HCT116 (cell line): ENCODE measurements at regions not wholly inside any gene's neighbourhood (a gene's known extent, or its start where the extent isn't known, plus 50 kb on each side); places are given as distances from the start of the nearest gene placed in this dataset.
"Not testable (repeated sequence)": the region's sequence is repeated elsewhere in the genome, so short reads cannot be mapped to it uniquely, and the experiment has no call there.

Source experiments
- ATAC-seq: fragments of 200-7000 bp; cut with Tn5 transposase; 2 replicates; pipeline ENCODE4 v1.9.1; 2020; ENCODE audit warnings: mild to moderate bottlenecking, moderate library complexity
- BruUV-seq: library from RNA; stranded (reverse); fragments of 400-500 nt; replicated peaks from 2 replicates; lab custom pipeline; 2021; lab: Mats Ljungman, UMichigan
- CTCF ChIA-PET: fragments of 300-600 bp; sonication (Branson Sonifier 250); formaldehyde crosslinking; loops from one replicate; lab custom pipeline; 2021; ENCODE audit warnings: antibody characterized with exemption; lab: Charles Lee
- POLR2A ChIA-PET: fragments of 300-600, 350-600 bp; sonication (Branson Sonifier 250); formaldehyde crosslinking; loops from one replicate; lab custom pipeline; 2021; ENCODE audit warnings: antibody characterized with exemption; lab: Charles Lee
- RAD21 ChIA-PET, 2 experiments: fragments of 300-600 bp; sonication (Branson Sonifier 250); formaldehyde crosslinking; loops; one replicate each; lab custom pipeline; 2023; ENCODE audit warnings: low total read pairs in 2 of 2; ENCODE audit not compliant: uncharacterized antibody in 2 of 2, unreplicated experiment in 2 of 2, low non-redundant PET in 1 of 2; lab: Charles Lee
- DNase-seq: peaks from one replicate; pipeline ENCODE4 v3.0.0-alpha.2; 2010; ENCODE audit warnings: low read depth, low spot score
- H2AFZ ChIP-seq: fragments of 200-600 bp; shearing (Covaris generic), sonication (generic); 2 replicates; pipeline ENCODE4 v1.6.1; 2017; ENCODE audit warnings: low read depth, mixed run types, mixed read lengths, antibody characterized with exemption, low read length; ENCODE audit not compliant: poor library complexity, severe bottlenecking
- H3K27ac ChIP-seq: 2 replicates; pipeline ENCODE4 v1.5.1; 2012; ENCODE audit warnings: low read depth, low read length
- H3K27me3 ChIP-seq: fragments of 200-600 bp; sonication (generic); 2 replicates; pipeline ENCODE4 v1.6.1; 2016; ENCODE audit warnings: mixed run types, low read length, mixed read lengths; ENCODE audit not compliant: insufficient read depth
- H3K36me3 ChIP-seq, 2 experiments: fragments of 200-500 bp in 1 of 2; fragments of 200-600 bp in 1 of 2; sonication (Bioruptor generic) in 1 of 2; sonication (generic) in 1 of 2; 2 replicates each; pipeline versions ENCODE4 v1.5.1 to v1.6.1; 2014 to 2016; ENCODE audit warnings: low read length in 2 of 2, inconsistent platforms in 1 of 2, mixed read lengths in 1 of 2, mixed run types in 1 of 2; ENCODE audit not compliant: insufficient read depth in 2 of 2, control insufficient read depth in 1 of 2
- H3K4me1 ChIP-seq, 2 experiments: fragments of 200-600 bp in 1 of 2; sonication (generic) in 1 of 2; 2 replicates each; pipeline versions ENCODE4 v1.5.1 to v1.6.1; 2012 to 2017; ENCODE audit warnings: low read length in 2 of 2, inconsistent platforms in 1 of 2, mild to moderate bottlenecking in 1 of 2, mixed read lengths in 1 of 2, mixed run types in 1 of 2, moderate library complexity in 1 of 2; ENCODE audit not compliant: insufficient read depth in 2 of 2, control insufficient read depth in 1 of 2
- H3K4me2 ChIP-seq: fragments of 200-600 bp; sonication (generic); 2 replicates; pipeline ENCODE4 v1.6.1; 2017; ENCODE audit warnings: mixed run types, low read length, mixed read lengths
- H3K4me3 ChIP-seq, 2 experiments: fragments of 200-600 bp in 1 of 2; sonication (generic) in 1 of 2; replicated peaks in 1 of 2; 2 replicates each; pipeline ENCODE4 v1.5.1; 2011 to 2016; ENCODE audit warnings: low read length in 2 of 2, control low read depth in 1 of 2, low read depth in 1 of 2, mild to moderate bottlenecking in 1 of 2, mixed read lengths in 1 of 2, mixed run types in 1 of 2
- H3K79me2 ChIP-seq: fragments of 200-600 bp; sonication (generic); 2 replicates; pipeline ENCODE4 v1.6.1; 2017; ENCODE audit warnings: mild to moderate bottlenecking, mixed run types, low read length, moderate library complexity, mixed read lengths; ENCODE audit not compliant: insufficient read depth
- H3K9ac ChIP-seq: fragments of 200-600 bp; sonication (generic); 2 replicates; pipeline ENCODE4 v1.6.1; 2016; ENCODE audit warnings: low read length, mixed read lengths
- H3K9me2 ChIP-seq: fragments of 200-600 bp; sonication (generic), shearing (Covaris generic); 2 replicates; pipeline ENCODE4 v1.6.1; 2017; ENCODE audit warnings: mixed run types, mild to moderate bottlenecking, moderate library complexity; ENCODE audit not compliant: insufficient read depth
- H3K9me3 ChIP-seq, 2 experiments: fragments of 200-500 bp in 1 of 2; fragments of 200-600 bp in 1 of 2; sonication (Bioruptor generic) in 1 of 2; sonication (generic) in 1 of 2; 2 replicates each; pipeline ENCODE4 v1.6.1; 2014 to 2017; ENCODE audit warnings: low read length in 2 of 2, mixed read lengths in 2 of 2, inconsistent platforms in 1 of 2, low read depth in 1 of 2, mild to moderate bottlenecking in 1 of 2, mixed run types in 1 of 2, moderate library complexity in 1 of 2; ENCODE audit not compliant: control insufficient read depth in 1 of 2, insufficient read depth in 1 of 2
- H4K20me1 ChIP-seq: fragments of 200-600 bp; sonication (generic), shearing (Covaris generic); 2 replicates; pipeline ENCODE4 v1.6.1; 2017; ENCODE audit warnings: mixed run types, mild to moderate bottlenecking, moderate library complexity; ENCODE audit not compliant: insufficient read depth
- intact Hi-C: fragments of 100-400 bp; cut with micrococcal nuclease; formaldehyde crosslinking; loops from 2 replicates; pipeline ENCODE4 v1.10.0; 2022

DNA sequence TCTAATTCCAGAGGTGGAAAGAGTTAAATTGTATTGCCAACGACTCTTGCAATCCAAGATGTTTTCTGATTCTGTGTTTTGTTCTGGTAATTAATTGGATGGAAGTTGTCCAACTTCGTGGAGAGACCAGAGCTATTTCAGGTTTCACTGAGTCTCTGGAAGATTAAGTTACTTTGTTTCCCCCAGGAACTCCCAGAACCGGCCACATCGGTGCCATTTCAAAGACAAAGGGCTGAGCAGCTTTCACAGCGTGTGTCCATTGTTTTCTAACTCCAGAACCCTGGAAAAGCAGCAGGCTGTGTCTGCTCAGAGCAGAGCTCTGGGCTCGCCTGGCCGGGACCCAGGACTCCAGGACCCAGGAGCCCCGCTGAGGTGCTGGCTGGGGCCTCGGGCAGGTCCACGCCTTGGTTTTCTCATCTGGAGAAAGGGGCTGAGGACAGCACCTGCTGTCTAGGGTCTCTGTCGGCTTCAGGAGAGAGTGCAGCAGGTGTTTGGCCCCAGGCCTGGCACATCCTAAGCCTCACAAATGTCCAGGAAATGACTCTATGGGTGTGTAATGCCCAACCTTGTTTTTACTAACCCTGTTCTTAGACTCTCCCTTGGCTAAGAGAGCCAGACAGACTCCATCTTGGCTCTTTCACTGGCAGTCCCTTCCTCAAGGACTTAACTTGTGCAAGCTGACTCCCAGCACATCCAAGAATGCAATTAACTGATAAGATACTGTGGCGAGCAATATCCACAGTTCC lies 86.0 kb upstream of the SFSWAP start:
- H3K9me3 ChIP-seq, H3K4me2 ChIP-seq, H3K27me3 ChIP-seq, BruUV-seq, ATAC-seq, H3K4me3 ChIP-seq, intact Hi-C loops, H3K4me1 ChIP-seq, H3K79me2 ChIP-seq, H2AFZ ChIP-seq, H3K9ac ChIP-seq, RAD21 ChIA-PET, H3K9me2 ChIP-seq, CTCF ChIA-PET, H3K36me3 ChIP-seq, DNase-seq, POLR2A ChIA-PET, H4K20me1 ChIP-seq, H3K27ac ChIP-seq: not testable (repeated sequence)

DNA sequence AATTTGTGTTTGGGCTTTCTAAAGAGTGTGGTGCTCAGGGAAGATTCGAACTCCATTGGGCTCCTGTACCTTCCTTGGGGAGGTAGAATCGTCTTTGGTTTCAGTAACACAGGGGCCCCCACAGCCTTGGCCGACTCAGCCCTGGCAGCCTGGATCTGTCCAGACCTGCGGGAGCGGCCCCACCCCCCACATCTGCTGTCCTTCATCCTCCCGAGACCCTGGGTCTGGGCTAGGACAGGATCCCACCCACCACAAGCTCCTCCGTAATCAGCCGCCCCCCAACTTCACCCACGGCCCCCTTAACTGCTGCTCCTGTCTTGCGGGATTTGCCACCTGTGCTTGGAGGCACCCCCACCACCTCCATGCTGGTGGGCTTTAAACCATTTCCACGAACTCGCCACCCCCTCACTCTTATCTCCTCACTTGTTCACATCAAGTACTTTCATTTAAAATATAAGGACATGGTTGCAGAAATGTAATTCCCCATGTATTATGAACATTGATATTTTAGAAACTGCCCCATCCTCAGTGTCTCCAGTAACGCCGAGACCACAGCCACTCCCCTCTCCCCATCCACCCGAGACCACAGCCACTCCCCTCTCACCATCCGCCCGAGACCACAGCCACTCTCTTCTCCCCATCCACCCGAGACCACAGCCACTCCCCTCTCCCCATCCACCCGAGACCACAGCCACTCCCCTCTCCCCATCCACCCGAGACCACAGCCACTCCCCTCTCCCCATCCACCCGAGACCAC lies 84.7 kb upstream of the SFSWAP start:
- DNase-seq, H3K9me2 ChIP-seq, RAD21 ChIA-PET, H4K20me1 ChIP-seq, H3K27ac ChIP-seq, H3K4me2 ChIP-seq, H3K4me3 ChIP-seq, H3K9ac ChIP-seq, BruUV-seq, H3K36me3 ChIP-seq, H3K9me3 ChIP-seq, CTCF ChIA-PET, H2AFZ ChIP-seq, POLR2A ChIA-PET, H3K79me2 ChIP-seq, H3K4me1 ChIP-seq, ATAC-seq, H3K27me3 ChIP-seq, intact Hi-C loops: not testable (repeated sequence)

DNA sequence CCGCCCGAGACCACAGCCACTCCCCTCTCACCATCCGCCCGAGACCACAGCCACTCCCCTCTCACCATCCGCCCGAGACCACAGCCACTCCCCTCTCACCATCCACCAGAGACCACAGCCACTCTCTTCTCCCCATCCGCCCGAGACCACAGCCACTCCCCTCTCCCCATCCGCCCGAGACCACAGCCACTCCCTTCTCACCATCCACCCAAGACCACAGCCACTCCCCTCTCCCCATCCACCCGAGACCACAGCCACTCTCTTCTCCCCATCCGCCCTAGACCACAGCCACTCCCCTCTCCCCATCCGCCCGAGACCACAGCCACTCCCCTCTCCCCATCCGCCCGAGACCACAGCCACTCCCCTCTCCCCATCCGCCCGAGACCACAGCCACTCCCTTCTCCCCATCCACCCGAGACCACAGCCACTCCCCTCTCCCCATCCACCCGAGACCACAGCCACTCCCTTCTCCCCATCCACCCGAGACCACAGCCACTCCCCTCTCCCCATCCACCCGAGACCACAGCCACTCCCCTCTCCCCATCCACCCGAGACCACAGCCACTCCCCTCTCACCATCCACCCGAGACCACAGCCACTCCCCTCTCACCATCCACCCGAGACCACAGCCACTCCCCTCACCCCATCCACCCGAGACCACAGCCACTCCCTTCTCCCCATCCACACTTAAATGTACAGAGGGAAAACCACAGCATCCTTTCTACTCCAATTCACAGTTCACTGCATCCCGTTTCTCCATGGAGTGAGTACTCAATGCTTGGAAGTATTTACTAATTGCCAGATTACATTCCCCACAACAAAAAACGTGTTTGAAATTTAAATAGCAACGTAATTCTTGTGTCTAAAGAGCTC lies 83.5 kb upstream of the SFSWAP start:
- CTCF ChIA-PET, H3K27ac ChIP-seq, RAD21 ChIA-PET, H2AFZ ChIP-seq, intact Hi-C loops, H3K36me3 ChIP-seq, H3K79me2 ChIP-seq, POLR2A ChIA-PET, ATAC-seq, H3K9me3 ChIP-seq, DNase-seq, H3K4me1 ChIP-seq, H4K20me1 ChIP-seq, H3K27me3 ChIP-seq, H3K4me3 ChIP-seq, H3K9ac ChIP-seq, H3K4me2 ChIP-seq, BruUV-seq, H3K9me2 ChIP-seq: not testable (repeated sequence)
